Activated CD8-positive, alpha-beta T cell treated with anti-CD3 and anti-CD28 coated beads, Interleukin-2, amount 10 ng/mL, durations not matched to agents 7 days and 5 days (primary cell): ENCODE measurements at regions not wholly inside any gene's neighbourhood (a gene's known extent, or its start where the extent isn't known, plus 50 kb on each side); places are given as distances from the start of the nearest gene placed in this dataset.
"Not testable (repeated sequence)": the region's sequence is repeated elsewhere in the genome, so short reads cannot be mapped to it uniquely, and the experiment has no call there.

Source experiments
- ATAC-seq: fragments of 150-1000 bp; cut with Tn5 transposase; one replicate; pipeline ENCODE4 v1.10.0; 2021; ENCODE audit warnings: moderate library complexity
- CTCF ChIA-PET: fragments of 350-600 bp; sonication (Branson Sonifier 250); formaldehyde crosslinking; loops from one replicate; lab custom pipeline; 2021; ENCODE audit warnings: antibody characterized with exemption; lab: Charles Lee
- POLR2A ChIA-PET: fragments of 350-600 bp; sonication (Branson Sonifier 250); formaldehyde crosslinking; loops from one replicate; lab custom pipeline; 2021; ENCODE audit warnings: antibody characterized with exemption; lab: Charles Lee
- DNase-seq: peaks from one replicate; pipeline ENCODE4 v3.0.0-alpha.2; 2020
- H3K27ac Mint-ChIP-seq: one replicate; pipeline ENCODE4 v1.8.0; 2021; ENCODE audit warnings: mild to moderate bottlenecking, mixed read lengths
- H3K27me3 Mint-ChIP-seq: one replicate; pipeline ENCODE4 v1.8.0; 2021; ENCODE audit warnings: low read depth, mixed read lengths
- H3K36me3 Mint-ChIP-seq: one replicate; pipeline ENCODE4 v1.8.0; 2021; ENCODE audit warnings: low read depth, mixed read lengths
- H3K4me1 Mint-ChIP-seq: one replicate; pipeline ENCODE4 v1.8.0; 2021; ENCODE audit warnings: low read depth, mixed read lengths
- H3K4me3 Mint-ChIP-seq: one replicate; pipeline ENCODE4 v1.8.0; 2021; ENCODE audit warnings: mild to moderate bottlenecking, mixed read lengths
- H3K9me3 Mint-ChIP-seq: one replicate; pipeline ENCODE4 v1.8.0; 2022; ENCODE audit warnings: mixed read lengths; ENCODE audit not compliant: insufficient read depth

DNA sequence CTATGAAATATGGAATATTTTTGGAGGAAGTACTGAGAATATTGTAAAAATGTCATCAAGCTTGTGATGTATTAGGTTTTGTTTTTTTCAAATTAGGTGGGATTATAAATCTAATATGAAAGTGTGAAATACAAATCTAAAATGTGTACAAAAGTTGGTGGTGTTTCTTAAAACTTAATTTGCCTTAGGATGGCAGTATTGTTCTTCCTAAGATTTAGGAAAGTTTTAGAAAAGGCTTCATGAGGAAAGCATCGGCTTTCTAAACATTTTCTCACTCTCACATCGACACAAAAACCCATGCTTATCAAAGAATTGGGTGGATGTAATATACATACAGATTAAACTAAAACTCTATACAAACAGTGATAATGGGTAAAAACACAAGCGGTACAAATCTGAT is 972.0 kb upstream of the PCDH20 start:
- ChIA-PET POLR2A (no interaction called here), CTCF (no interaction called here)
- Mint-ChIP-seq H3K36me3 (no peaks in the 10 kb centered on the region), H3K4me1 (no peaks in the 10 kb centered on the region), H3K4me3 (no peak overlapping the region), H3K9me3 (no peaks in the 10 kb centered on the region), H3K27ac (no peak overlapping the region), H3K27me3 (no peaks in the 10 kb centered on the region)
- DNase-seq (no peak), ATAC-seq (no peak)

DNA sequence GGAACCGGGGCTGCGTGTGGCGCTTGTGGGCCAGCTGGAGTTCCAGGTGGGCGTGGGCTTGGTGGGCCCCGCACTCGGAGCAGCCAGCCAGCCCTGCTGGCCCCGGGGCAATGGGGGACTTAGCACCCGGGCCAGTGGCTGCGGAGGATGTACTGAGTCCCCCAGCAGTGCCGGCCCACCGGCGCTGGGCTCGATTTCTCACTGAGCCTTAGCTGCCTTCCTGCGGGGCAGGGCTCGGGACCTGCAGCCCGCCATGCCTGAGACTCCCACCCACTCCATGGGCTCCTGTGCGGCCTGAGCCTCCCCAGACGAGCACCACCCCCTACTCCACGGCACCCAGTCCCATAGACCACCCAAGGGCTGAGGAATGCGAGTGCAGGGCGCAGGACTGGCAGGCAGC is 963.6 kb upstream of the PCDH20 start:
- ATAC-seq, POLR2A ChIA-PET, CTCF ChIA-PET, H3K27me3 Mint-ChIP-seq, H3K4me1 Mint-ChIP-seq, H3K36me3 Mint-ChIP-seq, H3K9me3 Mint-ChIP-seq, H3K27ac Mint-ChIP-seq, DNase-seq, H3K4me3 Mint-ChIP-seq: not testable (repeated sequence)

DNA sequence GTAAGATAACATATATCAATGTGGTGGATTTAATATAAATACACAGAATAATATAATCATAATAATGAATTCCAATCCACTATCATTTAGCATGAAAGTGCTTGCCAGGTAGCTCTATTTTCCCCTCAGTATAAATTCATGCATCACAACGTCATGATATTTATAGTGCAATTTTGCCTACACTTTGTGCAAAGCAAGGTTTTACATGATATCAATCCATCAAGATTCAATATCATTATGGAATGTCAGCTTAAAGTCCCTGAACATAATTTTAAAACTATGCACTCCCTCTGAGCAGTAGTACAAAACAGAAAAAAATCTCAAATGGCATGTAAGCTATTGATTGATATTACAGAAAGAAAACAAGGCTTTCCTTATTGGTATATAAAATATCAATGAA is 962.2 kb upstream of the PCDH20 start:
- DNase-seq = no peak
- ChIA-PET CTCF (no interaction called here), POLR2A (no interaction called here)
- H3K4me1 Mint-ChIP-seq = no peaks in the 10 kb centered on the region
- no peak overlapping the region for H3K27ac Mint-ChIP-seq
- peaks cover 6% of the 10 kb centered on the region for H3K9me3 Mint-ChIP-seq
- H3K4me3 Mint-ChIP-seq = no peak overlapping the region
- ATAC-seq = no peak
- H3K27me3 Mint-ChIP-seq = no peaks in the 10 kb centered on the region
- H3K36me3 Mint-ChIP-seq = no peaks in the 10 kb centered on the region

DNA sequence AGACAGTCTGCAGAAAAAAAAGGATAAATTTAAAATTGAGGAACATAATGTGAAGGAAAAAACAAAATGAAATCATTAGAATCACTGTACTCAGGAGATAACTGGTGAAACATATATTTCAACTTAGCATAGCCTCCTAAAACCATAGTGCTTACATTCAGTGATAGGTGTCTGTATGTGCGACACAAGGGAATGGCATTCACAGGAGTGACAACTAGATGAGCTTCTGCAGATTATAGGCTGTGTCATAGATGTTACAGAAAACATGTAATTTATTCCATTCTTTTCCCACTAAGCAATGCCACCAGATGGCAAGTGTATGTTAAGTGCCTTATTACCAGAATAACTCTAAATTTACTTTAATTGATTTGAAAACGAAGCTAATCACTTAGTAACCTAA is 960.0 kb upstream of the PCDH20 start:
- no peak for DNase-seq
- Mint-ChIP-seq H3K4me1 (no peaks in the 10 kb centered on the region), H3K27ac (no peak overlapping the region), H3K9me3 (peaks cover under 1% of the 10 kb centered on the region), H3K27me3 (no peaks in the 10 kb centered on the region), H3K4me3 (no peak overlapping the region), H3K36me3 (no peaks in the 10 kb centered on the region)
- ATAC-seq = no peak
- ChIA-PET CTCF (no interaction called here), POLR2A (no interaction called here)

DNA sequence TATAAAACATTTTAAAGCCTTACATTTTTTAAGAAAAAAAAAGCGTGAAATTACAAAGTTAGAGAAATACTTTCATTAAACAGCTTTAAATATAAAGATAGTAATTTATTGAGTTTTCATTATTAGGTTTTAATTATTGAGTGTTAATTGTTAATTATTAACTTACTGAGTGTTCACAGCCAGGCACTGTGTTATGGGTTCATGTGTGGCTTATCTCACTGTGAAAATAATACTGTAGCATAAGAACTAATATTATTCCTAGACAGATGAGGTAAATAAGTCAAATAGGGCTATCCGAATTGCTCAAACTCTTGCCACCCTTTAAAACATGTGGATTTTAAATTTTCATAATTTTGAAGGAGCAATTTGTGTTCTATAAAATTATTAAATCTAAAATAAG is 956.1 kb upstream of the PCDH20 start:
- Mint-ChIP-seq H3K36me3 (no peaks in the 10 kb centered on the region), H3K4me1 (no peaks in the 10 kb centered on the region), H3K9me3 (no peaks in the 10 kb centered on the region), H3K27ac (no peak overlapping the region), H3K27me3 (no peaks in the 10 kb centered on the region), H3K4me3 (no peak overlapping the region)
- ATAC-seq (no peak), DNase-seq (no peak)
- CTCF ChIA-PET = interaction anchor here (0.6 kb wide), 1 partner anchor 242 kb away, joined by 4 read pairs; no protein-coding TSS in a partner anchor
- POLR2A ChIA-PET = no interaction called here

DNA sequence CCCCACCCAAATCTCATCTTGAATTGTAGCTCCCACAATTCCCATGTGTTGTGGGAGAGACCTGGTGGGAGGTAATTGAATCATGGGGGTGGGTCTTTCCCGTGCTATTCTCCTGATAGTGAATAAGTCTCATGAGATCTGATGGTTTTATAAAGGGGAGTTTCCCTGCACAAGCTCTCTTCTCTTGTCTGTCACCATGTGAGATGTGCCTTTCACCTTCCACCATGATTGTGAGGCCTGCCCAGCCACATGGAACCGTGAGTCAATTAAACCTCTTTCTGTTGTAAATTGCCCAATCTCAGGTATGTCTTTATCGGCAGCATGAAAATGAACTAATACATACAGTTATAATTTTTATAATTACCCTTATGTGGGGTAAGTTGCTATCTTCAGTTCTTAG is 952.3 kb upstream of the PCDH20 start:
- H3K27me3 Mint-ChIP-seq, H3K36me3 Mint-ChIP-seq, H3K4me3 Mint-ChIP-seq, H3K27ac Mint-ChIP-seq, CTCF ChIA-PET, POLR2A ChIA-PET, H3K4me1 Mint-ChIP-seq, H3K9me3 Mint-ChIP-seq, ATAC-seq, DNase-seq: not testable (repeated sequence)

DNA sequence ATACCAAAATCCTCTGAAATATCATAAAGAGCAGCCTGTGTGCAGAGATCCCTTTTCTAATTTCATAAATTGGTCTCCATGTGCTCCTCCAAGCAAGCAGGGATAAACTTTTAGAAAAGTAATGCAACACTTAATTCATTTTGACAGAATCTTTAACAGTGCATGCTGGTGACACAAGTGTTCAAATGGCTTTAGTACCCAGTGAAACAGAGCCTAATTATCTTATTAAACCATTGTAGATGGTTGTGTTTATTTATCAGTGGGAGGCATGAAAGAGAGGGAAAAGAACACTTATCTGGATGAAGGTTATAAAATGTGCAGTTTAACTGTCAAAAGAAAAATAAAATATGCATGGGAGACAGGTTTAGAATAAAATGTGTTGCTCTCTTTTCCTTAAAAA is 945.0 kb upstream of the PCDH20 start:
- no peaks in the 10 kb centered on the region for H3K27me3 Mint-ChIP-seq
- no peaks in the 10 kb centered on the region for H3K9me3 Mint-ChIP-seq
- ChIA-PET CTCF (no interaction called here), POLR2A (no interaction called here)
- H3K27ac Mint-ChIP-seq = no peak overlapping the region
- ATAC-seq (no peak), DNase-seq (no peak)
- H3K4me3 Mint-ChIP-seq = no peak overlapping the region
- H3K36me3 Mint-ChIP-seq = no peaks in the 10 kb centered on the region
- H3K4me1 Mint-ChIP-seq = no peaks in the 10 kb centered on the region

DNA sequence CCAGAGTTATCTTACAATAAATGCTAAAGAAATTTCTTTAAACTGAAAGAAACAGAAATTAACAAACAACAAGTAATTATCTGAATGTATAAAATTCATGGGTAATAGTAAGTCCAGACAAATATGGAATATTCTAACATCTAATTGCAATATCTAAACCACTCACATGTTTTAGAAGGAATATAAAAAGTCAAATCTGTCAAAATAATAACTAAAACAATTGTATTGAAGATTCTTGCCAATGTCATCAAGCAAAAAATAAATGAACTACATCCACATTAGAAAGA is 942.9 kb upstream of the PCDH20 start:
- H3K4me1 Mint-ChIP-seq = no peaks in the 10 kb centered on the region
- ChIA-PET POLR2A (no interaction called here), CTCF (no interaction called here)
- ATAC-seq (no peak), DNase-seq (no peak)
- no peaks in the 10 kb centered on the region for H3K27me3 Mint-ChIP-seq
- no peak overlapping the region for H3K27ac Mint-ChIP-seq
- H3K9me3 Mint-ChIP-seq = no peaks in the 10 kb centered on the region
- H3K4me3 Mint-ChIP-seq = no peak overlapping the region
- H3K36me3 Mint-ChIP-seq = no peaks in the 10 kb centered on the region

DNA sequence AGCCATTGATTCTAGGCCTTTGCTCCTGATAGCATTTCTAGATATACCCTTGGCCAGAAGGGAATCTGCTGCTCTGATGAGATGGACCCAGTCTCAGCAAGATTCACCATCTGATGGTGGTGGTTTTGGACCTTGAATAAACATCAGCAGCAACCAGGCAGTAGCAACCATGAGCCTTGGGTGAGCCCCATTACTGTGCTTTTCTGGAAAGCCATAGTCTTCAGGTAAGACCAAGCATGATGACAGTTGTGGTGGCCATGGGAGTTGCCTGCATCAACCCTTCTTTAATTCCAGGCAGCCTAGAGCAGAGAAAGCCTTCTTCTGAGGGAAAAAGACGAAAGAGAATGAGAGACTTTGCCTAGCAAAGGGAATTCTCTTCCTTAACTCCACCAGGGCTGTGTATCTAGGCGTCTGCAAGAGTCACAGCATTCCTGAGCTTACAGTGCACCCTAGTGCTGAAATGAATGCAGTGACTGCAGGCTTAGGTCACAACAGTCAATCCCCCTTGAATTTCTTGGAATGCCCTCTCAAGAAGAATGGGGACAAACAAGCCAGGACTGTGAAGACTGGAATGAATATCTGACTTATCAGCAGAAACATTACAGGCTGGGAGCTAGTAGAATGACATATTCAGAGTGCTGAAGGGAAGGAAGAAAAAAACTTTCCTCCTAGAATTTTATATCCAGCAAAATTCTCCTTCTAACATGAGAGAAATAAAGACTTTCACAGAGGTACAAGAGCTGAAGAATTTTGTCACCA is 942.4 kb upstream of the PCDH20 start:
- ChIA-PET POLR2A (no interaction called here), CTCF (no interaction called here)
- H3K27me3 Mint-ChIP-seq = no peaks in the 10 kb centered on the region
- ATAC-seq = no peak
- no peaks in the 10 kb centered on the region for H3K9me3 Mint-ChIP-seq
- no peak overlapping the region for H3K4me3 Mint-ChIP-seq
- H3K4me1 Mint-ChIP-seq = no peaks in the 10 kb centered on the region
- H3K27ac Mint-ChIP-seq = no peak overlapping the region
- no peak for DNase-seq
- no peaks in the 10 kb centered on the region for H3K36me3 Mint-ChIP-seq

DNA sequence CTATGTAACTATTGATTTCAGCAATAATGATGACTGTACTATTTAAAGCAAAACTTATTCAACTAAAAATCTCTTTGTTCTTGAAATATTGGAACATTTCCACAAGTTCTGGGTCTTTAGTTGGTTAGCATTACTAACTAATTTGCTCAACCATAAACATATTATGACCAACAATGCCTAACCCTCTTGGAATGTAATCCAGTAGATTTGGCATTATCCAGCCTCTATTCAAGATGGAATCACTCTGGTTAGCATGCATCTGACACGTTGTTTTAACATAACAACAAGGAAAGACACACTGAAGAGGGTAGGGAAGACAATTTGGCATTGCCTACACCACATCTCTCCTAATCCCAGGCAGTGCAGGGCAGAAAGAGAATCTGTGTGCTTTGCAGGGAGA is 941.3 kb upstream of the PCDH20 start:
- DNase-seq = no peak
- no peak overlapping the region for H3K4me3 Mint-ChIP-seq
- H3K9me3 Mint-ChIP-seq = no peaks in the 10 kb centered on the region
- H3K27me3 Mint-ChIP-seq = no peaks in the 10 kb centered on the region
- H3K4me1 Mint-ChIP-seq = no peaks in the 10 kb centered on the region
- no peak for ATAC-seq
- CTCF ChIA-PET = no interaction called here
- POLR2A ChIA-PET = no interaction called here
- no peaks in the 10 kb centered on the region for H3K36me3 Mint-ChIP-seq
- H3K27ac Mint-ChIP-seq = no peak overlapping the region

DNA sequence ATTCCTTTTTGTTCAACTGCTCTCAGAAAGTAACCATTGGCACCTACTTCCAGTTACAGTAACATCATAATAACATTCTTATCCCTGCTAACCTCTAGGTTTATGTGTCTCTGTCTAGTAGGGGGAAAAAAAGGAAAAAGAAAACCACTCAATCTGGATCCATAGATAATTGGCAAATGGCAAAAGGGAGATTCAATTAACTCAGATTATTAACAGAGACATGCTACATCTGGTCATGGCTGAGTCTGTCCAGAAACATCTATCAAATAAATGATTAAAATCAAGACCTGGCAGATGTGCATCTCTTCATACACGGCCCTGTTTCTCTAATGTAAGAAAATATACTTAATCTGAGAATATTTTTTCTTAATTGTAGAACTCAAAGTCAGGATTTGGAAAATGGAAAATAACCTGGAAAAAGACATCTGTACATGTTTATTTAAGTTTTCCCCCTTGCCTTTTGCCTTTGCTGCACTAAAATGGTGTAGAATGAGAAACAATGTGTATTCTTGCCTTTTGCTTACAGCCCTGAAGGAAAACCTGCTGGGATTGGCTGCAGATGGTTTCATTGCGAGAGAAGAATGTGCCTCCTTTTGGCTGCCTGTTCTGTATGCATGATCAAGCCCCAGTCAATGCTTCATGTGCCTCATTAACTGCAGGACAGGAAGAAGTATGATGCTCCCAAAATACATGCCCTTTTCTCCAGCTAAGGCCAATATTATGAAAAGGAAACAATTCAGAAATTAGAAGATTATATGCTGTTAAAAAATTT is 921.6 kb upstream of the PCDH20 start:
- Mint-ChIP-seq H3K4me3 (no peak overlapping the region), H3K36me3 (no peaks in the 10 kb centered on the region), H3K9me3 (peaks cover 8% of the 10 kb centered on the region), H3K27ac (no peak overlapping the region), H3K27me3 (no peaks in the 10 kb centered on the region), H3K4me1 (no peaks in the 10 kb centered on the region)
- DNase-seq (no peak), ATAC-seq (no peak)
- ChIA-PET POLR2A (no interaction called here), CTCF (no interaction called here)

DNA sequence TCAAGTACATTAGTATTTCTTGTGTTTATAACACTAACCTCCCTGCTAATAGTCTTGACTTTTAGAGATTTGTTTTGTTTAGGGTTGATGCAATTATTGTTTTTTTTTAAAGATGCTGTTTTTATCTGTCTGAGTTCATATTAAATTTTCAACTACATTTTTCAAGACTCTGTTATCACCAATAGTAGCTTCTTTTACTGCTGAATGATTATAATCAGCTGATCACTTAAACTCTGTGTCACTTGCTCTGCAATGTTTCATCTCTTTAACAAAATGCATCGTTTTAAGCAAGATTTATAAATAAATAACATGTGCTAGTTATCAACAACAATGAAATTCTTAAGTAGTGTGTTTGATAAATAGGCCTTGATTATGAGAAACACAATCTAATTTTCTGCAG is 920.9 kb upstream of the PCDH20 start:
- no peaks in the 10 kb centered on the region for H3K27me3 Mint-ChIP-seq
- H3K4me1 Mint-ChIP-seq = no peaks in the 10 kb centered on the region
- CTCF ChIA-PET = no interaction called here
- H3K4me3 Mint-ChIP-seq = no peak overlapping the region
- POLR2A ChIA-PET = no interaction called here
- no peak overlapping the region for H3K27ac Mint-ChIP-seq
- DNase-seq (no peak), ATAC-seq (no peak)
- H3K9me3 Mint-ChIP-seq = peaks cover 8% of the 10 kb centered on the region
- H3K36me3 Mint-ChIP-seq = no peaks in the 10 kb centered on the region
